IPS-15b (cell line): ENCODE measurements at regions not wholly inside any gene's neighbourhood (a gene's known extent, or its start where the extent isn't known, plus 50 kb on each side); places are given as distances from the start of the nearest gene placed in this dataset.

ENCODE experiments used
- H3K27me3 ChIP-seq: one replicate; pipeline ENCODE4 v1.6.1; 2013; ENCODE audit warnings: low read length; ENCODE audit not compliant: control insufficient read depth, insufficient read depth
- H3K36me3 ChIP-seq: one replicate; pipeline ENCODE4 v1.6.1; 2013; ENCODE audit warnings: low read length; ENCODE audit not compliant: control insufficient read depth, insufficient read depth
- H3K4me1 ChIP-seq: one replicate; pipeline ENCODE4 v1.6.1; 2013; ENCODE audit warnings: mild to moderate bottlenecking, low read length; ENCODE audit not compliant: control insufficient read depth, insufficient read depth
- H3K4me3 ChIP-seq: one replicate; pipeline ENCODE4 v1.5.1; 2013; ENCODE audit warnings: low read depth, low read length
- H3K9ac ChIP-seq: one replicate; pipeline ENCODE4 v1.6.1; 2013; ENCODE audit warnings: low read depth, mild to moderate bottlenecking, low read length
- H3K9me3 ChIP-seq: one replicate; pipeline ENCODE4 v1.6.1; 2013; ENCODE audit warnings: mild to moderate bottlenecking, low read length; ENCODE audit not compliant: control insufficient read depth, insufficient read depth

DNA sequence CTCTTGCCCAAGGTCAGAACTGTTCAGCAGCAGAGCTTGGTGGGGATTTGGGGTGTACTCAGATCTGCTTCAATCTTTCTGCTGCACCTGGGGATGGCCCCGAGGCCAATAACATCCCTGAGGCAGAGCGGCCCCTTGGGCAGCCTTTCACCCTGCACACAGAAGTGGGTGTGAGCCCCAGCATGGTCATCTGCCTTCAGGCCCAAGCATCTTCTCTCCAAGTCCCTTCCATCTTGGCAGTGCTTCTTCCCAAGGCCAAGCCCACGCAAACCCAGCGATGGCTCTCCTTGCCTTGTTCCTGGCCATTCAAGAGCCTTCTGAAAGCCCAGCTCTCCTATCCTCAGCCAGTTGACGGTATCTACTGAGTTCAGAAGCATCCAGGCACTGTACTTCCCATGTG, 172.9 kb downstream of the INHBB start:
- peaks cover 33% of the 10 kb centered on the region for H3K27me3 ChIP-seq
- no peaks in the 10 kb centered on the region for H3K36me3 ChIP-seq
- no peak overlapping the region for H3K9ac ChIP-seq
- H3K9me3 ChIP-seq, result no peaks in the 10 kb centered on the region
- H3K4me3 ChIP-seq, result no peak overlapping the region
- H3K4me1 ChIP-seq, result no peaks in the 10 kb centered on the region

DNA sequence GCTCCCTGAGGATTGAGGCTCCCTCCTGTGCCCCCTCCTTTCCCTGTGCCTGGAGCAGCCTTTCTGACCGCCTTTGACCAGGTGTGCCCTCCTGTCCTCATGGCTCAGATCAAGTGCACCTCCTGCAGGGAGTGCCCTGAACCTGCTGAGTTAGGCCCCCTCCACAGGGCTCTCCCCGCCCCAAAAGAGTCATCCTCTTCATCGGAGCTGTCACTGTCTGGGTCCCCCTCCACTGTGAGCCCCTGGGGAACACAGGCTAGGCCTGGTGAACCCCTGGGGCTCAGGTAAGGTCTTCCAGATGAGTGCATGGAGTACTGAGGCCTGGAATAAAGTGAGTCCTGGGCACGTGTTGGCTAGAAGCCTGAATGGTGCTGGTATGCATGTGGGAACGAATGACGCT, 173.5 kb downstream of the INHBB start:
- Histone ChIP-seq H3K4me1 (no peaks in the 10 kb centered on the region), H3K4me3 (no peak overlapping the region), H3K9ac (no peak overlapping the region), H3K36me3 (no peaks in the 10 kb centered on the region), H3K9me3 (no peaks in the 10 kb centered on the region), H3K27me3 (peaks cover 37% of the 10 kb centered on the region)

DNA sequence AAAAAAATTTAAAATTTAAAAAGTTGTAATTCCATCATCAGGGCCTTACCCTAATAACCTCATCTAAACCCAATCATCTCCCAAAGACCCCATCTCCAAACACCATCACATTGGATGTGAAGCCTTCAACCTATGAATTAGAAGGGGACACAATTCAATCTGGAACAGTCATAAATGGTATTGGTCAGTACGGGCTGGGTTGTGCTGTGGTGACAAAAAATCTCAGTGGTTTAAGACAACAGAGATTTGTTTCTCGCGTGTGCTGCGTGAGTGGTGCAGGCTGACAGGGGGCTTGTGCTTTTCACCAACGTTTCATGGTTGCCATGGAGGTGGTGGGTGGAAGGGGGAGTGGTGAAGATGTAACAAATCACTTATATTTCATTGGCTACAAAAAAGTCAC, 174.5 kb downstream of the INHBB start:
- peaks cover 30% of the 10 kb centered on the region for H3K27me3 ChIP-seq
- no peaks in the 10 kb centered on the region for H3K36me3 ChIP-seq
- H3K4me3 ChIP-seq, result no peak overlapping the region
- no peak overlapping the region for H3K9ac ChIP-seq
- H3K9me3 ChIP-seq, result no peaks in the 10 kb centered on the region
- H3K4me1 ChIP-seq, result no peaks in the 10 kb centered on the region

DNA sequence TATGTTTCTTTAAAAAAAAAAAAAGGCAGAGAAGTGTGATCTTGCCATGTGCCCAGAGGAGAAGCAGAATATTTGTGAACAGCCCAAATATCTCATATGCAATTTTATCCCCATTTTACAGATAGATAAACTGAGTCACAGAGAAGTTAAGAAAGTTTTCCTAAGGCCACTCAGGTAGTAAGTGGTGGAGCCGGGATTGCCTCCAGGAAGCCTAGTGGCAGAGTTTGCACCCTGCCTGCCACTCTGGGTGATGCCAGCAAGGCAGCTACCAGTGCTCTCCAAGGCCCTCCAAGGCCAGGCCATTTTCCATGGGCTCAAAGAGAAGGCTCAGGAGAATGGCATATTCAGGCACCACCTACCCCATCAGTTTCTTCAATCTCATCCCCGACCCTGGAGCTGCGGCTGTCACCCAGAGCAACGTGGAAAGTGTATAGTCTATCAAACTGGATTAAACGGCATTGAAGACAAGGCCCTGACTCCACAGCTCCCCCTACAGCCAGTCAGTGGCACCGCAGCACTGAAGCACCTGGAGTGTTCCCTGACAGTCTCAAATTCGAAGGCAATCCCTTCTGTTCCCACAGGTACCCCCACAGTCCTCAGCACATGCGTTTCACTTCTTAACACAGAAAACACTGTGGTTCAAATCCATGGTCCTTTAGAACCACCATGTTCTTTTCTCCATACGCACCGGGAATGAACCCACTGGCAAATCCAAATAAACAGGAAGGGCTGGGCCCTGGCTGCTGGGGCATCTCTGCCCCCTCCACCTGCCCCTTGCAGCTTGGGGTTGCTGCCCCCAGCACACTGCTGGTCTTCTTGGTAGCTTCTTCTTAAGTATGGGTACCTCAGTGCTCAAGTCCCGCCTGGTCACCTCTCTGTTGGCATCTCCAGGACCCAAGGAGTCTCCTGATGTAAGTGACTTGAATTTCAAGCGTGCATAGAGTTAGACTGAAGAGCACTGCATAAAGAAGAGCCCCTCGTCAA, 175.3 kb downstream of the INHBB start:
- H3K4me1 ChIP-seq, result peaks cover 5% of the 10 kb centered on the region
- H3K9ac ChIP-seq, result no peak overlapping the region
- no peaks in the 10 kb centered on the region for H3K9me3 ChIP-seq
- no peaks in the 10 kb centered on the region for H3K36me3 ChIP-seq
- no peak overlapping the region for H3K4me3 ChIP-seq
- H3K27me3 ChIP-seq, result peaks cover 24% of the 10 kb centered on the region

DNA sequence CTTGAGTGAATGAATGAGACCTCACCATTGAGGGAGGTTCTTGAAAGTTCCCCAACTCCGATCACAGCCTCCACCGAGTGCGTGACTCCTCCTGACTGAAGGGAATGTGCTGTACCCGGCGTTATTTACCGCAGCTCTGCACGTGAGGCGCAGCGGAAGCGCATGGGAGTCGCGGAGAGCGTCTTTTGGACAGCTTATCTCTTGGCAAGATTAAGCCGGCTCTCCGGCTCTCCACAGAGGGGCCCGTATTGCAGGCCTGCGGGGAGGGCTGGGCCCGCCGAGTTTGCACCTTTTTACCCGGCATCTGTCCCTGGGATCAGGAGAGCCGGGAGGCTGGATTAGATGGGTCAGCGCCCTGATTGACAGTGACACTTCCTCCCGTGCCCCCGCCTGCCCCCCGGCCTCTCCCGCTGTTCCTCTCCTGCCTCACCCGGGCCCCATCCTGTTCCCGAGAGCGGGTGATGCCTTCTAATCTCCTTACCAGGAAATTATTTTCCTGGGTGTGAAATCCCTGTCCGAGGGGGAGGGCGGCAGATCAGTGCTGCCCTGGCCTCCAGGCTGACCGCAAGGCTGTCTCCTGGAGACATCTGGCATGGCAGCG, 176.3 kb downstream of the INHBB start:
- H3K9ac ChIP-seq, result no peak overlapping the region
- H3K4me3 ChIP-seq, result no peak overlapping the region

DNA sequence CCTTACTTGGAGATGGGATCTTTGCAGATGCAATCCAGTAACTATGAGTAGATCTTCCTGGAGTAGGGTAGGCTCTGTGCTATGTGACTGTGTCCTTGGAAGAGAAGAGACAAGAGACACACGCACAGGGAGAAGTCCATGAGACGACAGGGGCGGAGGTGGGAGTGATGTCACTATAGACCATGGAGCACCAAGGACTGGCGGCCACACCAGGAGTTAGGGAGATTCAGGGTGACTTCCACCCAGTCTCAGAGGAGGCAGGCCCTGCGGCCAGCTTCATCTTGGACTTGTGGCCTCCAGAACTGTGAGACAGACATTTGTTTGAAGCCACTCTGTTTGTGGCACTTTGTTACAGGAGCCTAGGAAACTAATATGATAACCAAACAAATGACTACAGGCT, 177.8 kb downstream of the INHBB start:
- Histone ChIP-seq H3K4me3 (no peak overlapping the region), H3K36me3 (no peaks in the 10 kb centered on the region), H3K27me3 (peaks cover 15% of the 10 kb centered on the region), H3K9me3 (no peaks in the 10 kb centered on the region), H3K4me1 (peaks cover 9% of the 10 kb centered on the region), H3K9ac (no peak overlapping the region)

More for the DNA sequence above, 176.3 kb downstream of the INHBB start:
- Histone ChIP-seq H3K36me3 (no peaks in the 10 kb centered on the region), H3K4me1 (peaks cover 9% of the 10 kb centered on the region), H3K9me3 (no peaks in the 10 kb centered on the region), H3K27me3 (peaks cover 25% of the 10 kb centered on the region)

DNA sequence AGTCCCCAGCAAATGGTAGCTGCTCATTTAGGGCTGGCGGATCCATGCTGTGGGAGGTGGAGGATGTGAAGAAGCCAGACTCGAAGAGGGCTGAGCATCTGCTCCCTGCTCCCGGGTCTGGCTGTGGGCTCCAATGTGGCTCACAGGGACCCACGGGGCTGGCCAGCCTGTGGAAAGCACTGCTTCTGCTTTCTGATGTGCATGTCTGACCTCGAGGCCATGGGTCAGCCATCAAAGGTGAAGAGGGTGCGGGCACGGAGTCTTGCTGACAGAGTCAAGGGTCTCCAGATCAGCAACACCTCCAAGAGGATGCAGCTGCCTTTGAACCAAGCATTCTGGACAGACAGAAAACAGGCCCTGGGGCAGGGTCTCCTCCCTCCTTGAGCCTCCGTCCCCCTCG, 178.2 kb downstream of the INHBB start:
- Histone ChIP-seq H3K4me1 (peaks cover 9% of the 10 kb centered on the region), H3K9me3 (no peaks in the 10 kb centered on the region), H3K4me3 (no peak overlapping the region), H3K36me3 (no peaks in the 10 kb centered on the region), H3K27me3 (peaks cover 12% of the 10 kb centered on the region), H3K9ac (no peak overlapping the region)

DNA sequence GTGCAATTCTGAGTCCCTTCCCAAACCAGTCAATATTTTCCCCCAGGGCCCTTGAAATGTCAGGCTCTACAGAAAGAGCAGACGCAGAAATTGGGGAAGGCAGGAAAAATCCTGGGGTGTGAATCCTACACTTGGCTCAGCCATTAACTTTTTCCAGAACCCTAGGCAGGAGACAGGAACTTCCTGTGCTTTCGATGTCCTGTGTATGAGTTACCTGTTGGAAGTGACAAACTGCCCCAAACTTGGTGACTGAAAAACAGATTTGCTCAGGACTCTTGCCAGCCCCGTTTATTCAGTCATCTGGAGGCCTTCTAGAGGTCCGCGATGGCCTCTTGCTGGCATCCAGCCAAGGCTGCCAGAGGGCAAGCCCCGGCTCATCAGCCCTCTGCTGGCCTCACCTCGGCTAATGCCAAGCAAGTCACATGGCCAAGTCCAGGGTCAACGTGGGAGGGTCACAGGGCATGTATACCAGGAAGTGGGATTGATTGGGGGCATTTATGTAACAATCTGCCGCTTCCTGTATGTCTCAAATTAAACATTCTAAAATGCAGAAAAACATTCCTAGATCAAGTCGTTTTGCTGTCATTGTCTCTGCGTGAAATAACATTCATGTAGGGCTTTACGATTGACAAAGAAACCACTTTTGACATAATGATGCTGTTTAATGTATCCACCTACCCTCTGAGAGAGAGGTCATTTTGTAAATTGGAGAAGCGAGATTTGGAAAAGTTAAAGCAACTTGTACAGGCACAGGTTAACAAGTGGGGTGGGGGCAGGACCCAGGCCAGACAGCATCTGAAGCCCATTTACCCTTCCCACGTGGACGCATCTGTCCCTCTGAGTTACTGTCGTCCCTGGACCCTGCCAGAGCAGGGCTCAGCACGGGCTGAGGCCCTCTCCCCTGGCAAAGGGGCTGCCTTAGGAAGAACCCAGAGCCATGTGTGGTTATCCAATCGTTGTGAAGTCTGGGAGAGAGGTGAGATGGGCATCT, 179.4 kb downstream of the INHBB start:
- no peak overlapping the region for H3K4me3 ChIP-seq
- H3K9me3 ChIP-seq, result no peaks in the 10 kb centered on the region
- H3K27me3 ChIP-seq, result peaks cover 9% of the 10 kb centered on the region
- peaks cover 9% of the 10 kb centered on the region for H3K4me1 ChIP-seq
- H3K9ac ChIP-seq, result no peak overlapping the region
- no peaks in the 10 kb centered on the region for H3K36me3 ChIP-seq

DNA sequence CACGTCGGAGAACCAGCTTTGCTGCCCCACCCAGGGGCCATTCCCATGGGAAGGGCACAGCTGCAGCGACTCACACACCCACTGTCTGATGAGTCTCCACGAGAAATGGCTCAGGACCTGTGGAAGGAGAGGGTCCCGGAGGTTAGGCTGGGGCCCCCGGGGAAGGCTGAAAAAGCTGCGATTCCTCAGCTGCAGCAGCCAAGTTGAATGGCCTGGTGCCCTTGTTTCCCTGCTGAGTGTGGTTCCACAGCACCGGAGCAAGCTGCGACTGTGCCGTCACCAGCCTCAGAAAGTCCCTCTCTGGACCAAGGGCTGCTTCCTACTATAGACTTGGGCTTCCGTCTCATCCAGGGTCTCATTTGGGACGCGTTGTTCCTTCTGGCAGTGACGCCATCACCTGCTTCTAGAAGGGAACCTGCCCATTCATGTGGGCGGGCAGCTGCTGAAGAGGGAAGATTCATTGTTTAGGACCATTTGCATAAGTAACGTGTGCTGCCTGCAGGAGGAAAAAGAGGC, 180.2 kb downstream of the INHBB start:
- Histone ChIP-seq H3K9ac (no peak overlapping the region), H3K9me3 (no peaks in the 10 kb centered on the region), H3K27me3 (peaks cover 9% of the 10 kb centered on the region), H3K36me3 (no peaks in the 10 kb centered on the region), H3K4me1 (peaks cover 9% of the 10 kb centered on the region), H3K4me3 (no peak overlapping the region)

DNA sequence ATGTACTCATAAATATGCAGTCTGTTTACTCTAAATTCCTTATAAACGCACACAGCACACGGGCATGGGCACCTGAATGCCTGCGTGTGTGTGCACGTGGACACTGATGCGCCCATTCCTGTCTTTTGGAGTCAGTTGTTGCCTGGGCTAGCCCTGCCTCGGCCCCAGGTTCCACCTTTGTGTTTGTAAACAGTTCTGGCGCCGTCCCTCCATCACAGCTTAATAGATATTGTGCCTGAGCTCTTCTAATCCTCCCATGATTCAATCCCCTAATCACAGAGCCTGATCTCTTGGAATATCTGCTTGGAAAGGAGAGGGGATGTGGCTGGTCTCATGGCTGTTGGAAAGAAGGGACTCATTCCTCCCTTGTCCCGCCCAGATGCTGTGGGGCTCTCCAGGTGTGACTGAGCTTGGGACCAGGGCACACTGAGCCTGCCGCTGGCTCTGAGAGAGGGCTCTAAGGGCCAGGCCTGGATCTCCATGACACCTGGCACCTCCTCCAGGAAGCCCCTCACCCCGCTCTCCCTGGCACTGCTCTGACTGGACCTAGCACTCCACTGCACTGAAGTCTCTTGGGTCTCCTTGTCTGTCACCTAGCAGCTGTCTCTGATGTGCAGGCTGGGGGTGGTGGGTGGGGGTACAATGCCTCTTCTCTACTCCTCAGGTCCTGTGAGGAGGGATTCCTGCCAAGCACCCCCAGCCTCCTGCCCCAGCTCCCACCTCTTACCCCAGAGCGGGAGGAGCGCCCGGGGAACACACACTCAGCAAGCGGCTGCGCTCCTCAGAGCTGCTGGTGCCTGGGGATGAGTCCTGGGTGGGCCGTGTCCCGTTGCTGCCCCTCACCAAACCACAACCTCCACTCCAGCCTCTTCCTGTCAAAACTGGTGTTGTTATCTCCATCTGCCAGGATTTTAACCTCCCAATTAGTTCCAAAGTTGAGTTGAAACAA, 181.3 kb downstream of the INHBB start:
- peaks cover 8% of the 10 kb centered on the region for H3K27me3 ChIP-seq
- no peak overlapping the region for H3K9ac ChIP-seq

More for the DNA sequence above, 181.3 kb downstream of the INHBB start:
- Histone ChIP-seq H3K9me3 (no peaks in the 10 kb centered on the region), H3K4me3 (no peak overlapping the region), H3K36me3 (no peaks in the 10 kb centered on the region), H3K4me1 (peaks cover 9% of the 10 kb centered on the region)
